ENCODE measurements at regions not wholly inside any gene's neighbourhood (a gene's known extent, or its start where the extent isn't known, plus 50 kb on each side); places are given as distances from the start of the nearest gene placed in this dataset.

DNA sequence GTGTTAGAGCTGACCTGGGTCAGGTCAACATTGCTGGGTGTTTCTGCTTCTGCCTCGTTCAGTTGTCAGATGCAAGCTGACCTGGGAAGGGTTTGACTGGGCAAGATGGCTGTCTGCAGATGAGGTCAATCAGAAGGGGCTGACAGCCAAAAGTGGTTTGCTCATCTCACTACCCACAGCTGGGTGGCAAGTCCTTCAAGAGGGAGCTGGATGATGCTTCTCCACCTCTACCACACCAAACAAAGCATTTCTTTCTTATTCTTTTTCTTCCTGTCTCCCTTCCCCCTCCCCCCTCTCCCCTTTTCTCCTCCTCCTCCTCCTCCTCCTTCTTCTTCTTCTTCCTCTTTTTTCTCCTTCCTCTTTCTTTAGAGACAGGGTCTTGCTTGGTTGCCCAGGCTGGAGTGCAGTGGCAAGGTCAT is 268.2 kb upstream of the PLEKHG7 start (continued):
- TF ChIP-seq, protein P1, sequence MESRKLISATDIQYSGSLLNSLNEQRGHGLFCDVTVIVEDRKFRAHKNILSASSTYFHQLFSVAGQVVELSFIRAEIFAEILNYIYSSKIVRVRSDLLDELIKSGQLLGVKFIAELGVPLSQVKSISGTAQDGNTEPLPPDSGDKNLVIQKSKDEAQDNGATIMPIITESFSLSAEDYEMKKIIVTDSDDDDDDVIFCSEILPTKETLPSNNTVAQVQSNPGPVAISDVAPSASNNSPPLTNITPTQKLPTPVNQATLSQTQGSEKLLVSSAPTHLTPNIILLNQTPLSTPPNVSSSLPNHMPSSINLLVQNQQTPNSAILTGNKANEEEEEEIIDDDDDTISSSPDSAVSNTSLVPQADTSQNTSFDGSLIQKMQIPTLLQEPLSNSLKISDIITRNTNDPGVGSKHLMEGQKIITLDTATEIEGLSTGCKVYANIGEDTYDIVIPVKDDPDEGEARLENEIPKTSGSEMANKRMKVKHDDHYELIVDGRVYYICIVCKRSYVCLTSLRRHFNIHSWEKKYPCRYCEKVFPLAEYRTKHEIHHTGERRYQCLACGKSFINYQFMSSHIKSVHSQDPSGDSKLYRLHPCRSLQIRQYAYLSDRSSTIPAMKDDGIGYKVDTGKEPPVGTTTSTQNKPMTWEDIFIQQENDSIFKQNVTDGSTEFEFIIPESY (IDR thresholded peaks at IDR 0.05; ENCODE audit: extremely low read depth, insufficient replicate concordance, low read length) = no peak

DNA sequence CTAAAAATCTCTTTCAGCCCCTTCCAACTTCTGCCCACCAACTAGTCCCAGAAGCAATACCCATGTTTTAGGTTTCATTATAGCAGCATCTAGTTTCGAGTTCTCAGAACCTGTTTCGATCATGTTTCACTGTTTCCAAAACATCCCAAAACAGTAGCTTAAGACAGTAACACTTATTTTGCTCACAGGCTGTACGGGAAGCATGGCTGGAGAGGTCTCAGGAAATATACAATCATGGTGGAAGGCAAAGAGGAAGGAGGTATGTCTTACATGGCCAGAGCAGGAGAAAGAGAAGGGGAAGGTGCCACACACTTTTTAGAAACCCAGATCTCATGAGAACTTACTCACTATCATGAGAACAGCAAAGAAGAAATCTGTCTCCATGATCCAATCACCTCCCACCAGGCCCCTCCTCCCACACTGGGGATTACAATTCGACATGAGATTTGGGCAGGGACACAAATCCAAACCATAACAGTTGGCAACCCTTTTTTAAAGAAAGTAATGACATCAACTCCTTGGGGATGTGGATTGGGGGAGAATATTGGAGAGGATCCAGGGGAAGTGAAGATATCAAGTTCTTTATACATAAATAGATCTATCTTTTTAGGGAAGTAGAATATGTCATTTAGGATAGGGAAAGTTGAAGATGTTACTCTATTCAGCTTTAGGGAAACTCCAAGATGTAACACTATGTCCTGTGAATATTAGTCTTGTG is 269.9 kb upstream of the PLEKHG7 start:
- no TSS peak for BruUV-seq (replicated peaks)
- ChIA-PET RAD21 (ENCODE audit: low non-redundant PET in 1 of 2, low total read pairs in 2 of 2, uncharacterized antibody in 2 of 2, unreplicated experiment in 2 of 2) (no interaction called here), POLR2A (no interaction called here), CTCF (no interaction called here)
- Histone ChIP-seq H2AFZ (ENCODE audit: low read depth, low read length, poor library complexity, severe bottlenecking) (no peak overlapping the region), H3K4me2 (ENCODE audit: low read length) (no peak overlapping the region), H3K36me3 (ENCODE audit: control insufficient read depth in 1 of 2, insufficient read depth in 2 of 2, low read length in 2 of 2) (no peaks in the 10 kb centered on the region), H3K9me3 (ENCODE audit: control insufficient read depth in 1 of 2, insufficient read depth in 1 of 2, low read depth in 1 of 2, low read length in 2 of 2) (no peaks in the 10 kb centered on the region), H4K20me1 (ENCODE audit: insufficient read depth) (no peaks in the 10 kb centered on the region), H3K27me3 (ENCODE audit: insufficient read depth, low read length) (no peaks in the 10 kb centered on the region), H3K79me2 (ENCODE audit: insufficient read depth, low read length) (no peaks in the 10 kb centered on the region), H3K9me2 (ENCODE audit: insufficient read depth) (no peaks in the 10 kb centered on the region), H3K27ac (ENCODE audit: low read depth, low read length) (no peak overlapping the region), H3K4me3 (replicated peaks in 1 of 2; ENCODE audit: low read depth in 1 of 2, low read length in 2 of 2) (no peak overlapping the region), H3K4me1 (ENCODE audit: control insufficient read depth in 1 of 2, insufficient read depth in 2 of 2, low read length in 2 of 2) (no peaks in the 10 kb centered on the region), H3K9ac (ENCODE audit: low read length) (no peak overlapping the region)
- no peak for TF ChIP-seq YY1 (IDR thresholded peaks at IDR 0.05; ENCODE audit: extremely low read depth, insufficient replicate concordance, low read depth, low read length)
- DNase-seq (ENCODE audit: low read depth, low spot score) (no peak), ATAC-seq (no peak)
- intact Hi-C loops (cut with micrococcal nuclease) = no loop called here

DNA sequence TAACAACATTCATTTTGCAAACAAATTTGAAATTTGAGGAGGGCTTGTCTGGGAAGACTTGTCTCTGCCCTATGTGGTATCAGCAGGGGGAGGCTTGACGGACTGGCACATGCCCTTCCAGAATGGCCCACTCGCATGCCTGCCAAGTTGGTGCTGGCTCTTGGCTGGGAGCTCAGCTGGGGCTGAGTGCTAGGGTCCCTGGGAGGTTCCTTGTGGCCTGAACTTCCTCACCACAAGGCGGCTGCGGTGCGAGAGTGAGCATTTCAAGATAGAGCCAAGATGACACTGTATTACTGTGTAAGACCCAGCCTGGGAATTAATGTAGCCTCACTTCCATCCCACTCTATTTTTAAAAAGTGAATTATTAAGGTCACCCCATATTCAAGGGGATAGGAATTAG is 271.6 kb upstream of the PLEKHG7 start:
- no peak overlapping the region for H3K4me2 ChIP-seq (ENCODE audit: low read length)
- intact Hi-C loops (cut with micrococcal nuclease) = no loop called here
- no peaks in the 10 kb centered on the region for H3K4me1 ChIP-seq (ENCODE audit: control insufficient read depth in 1 of 2, insufficient read depth in 2 of 2, low read length in 2 of 2)
- H3K27ac ChIP-seq (ENCODE audit: low read depth, low read length) = no peak overlapping the region
- no peaks in the 10 kb centered on the region for H4K20me1 ChIP-seq (ENCODE audit: insufficient read depth)
- no peak overlapping the region for H3K4me3 ChIP-seq (replicated peaks in 1 of 2; ENCODE audit: low read depth in 1 of 2, low read length in 2 of 2)
- no peaks in the 10 kb centered on the region for H3K27me3 ChIP-seq (ENCODE audit: insufficient read depth, low read length)
- H3K9me2 ChIP-seq (ENCODE audit: insufficient read depth) = no peaks in the 10 kb centered on the region
- H3K36me3 ChIP-seq (ENCODE audit: control insufficient read depth in 1 of 2, insufficient read depth in 2 of 2, low read length in 2 of 2) = no peaks in the 10 kb centered on the region
- no TSS peak for BruUV-seq (replicated peaks)
- DNase-seq (ENCODE audit: low read depth, low spot score) (no peak), ATAC-seq (no peak)
- no peak overlapping the region for H2AFZ ChIP-seq (ENCODE audit: low read depth, low read length, poor library complexity, severe bottlenecking)
- RAD21 ChIA-PET (ENCODE audit: low non-redundant PET in 1 of 2, low total read pairs in 2 of 2, uncharacterized antibody in 2 of 2, unreplicated experiment in 2 of 2) = no interaction called here
- no peaks in the 10 kb centered on the region for H3K79me2 ChIP-seq (ENCODE audit: insufficient read depth, low read length)
- CTCF ChIA-PET = no interaction called here
- POLR2A ChIA-PET = no interaction called here
- no peaks in the 10 kb centered on the region for H3K9me3 ChIP-seq (ENCODE audit: control insufficient read depth in 1 of 2, insufficient read depth in 1 of 2, low read depth in 1 of 2, low read length in 2 of 2)
- H3K9ac ChIP-seq (ENCODE audit: low read length) = no peak overlapping the region
- TF ChIP-seq POLR2AphosphoS5 (IDR thresholded peaks at IDR 0.05; ENCODE audit: low read depth, low read length) (no peak), POLR2A (IDR thresholded peaks at IDR 0.05; ENCODE audit: borderline replicate concordance, extremely low read depth, insufficient read depth, insufficient read length) (no peak), CBX3 (IDR thresholded peaks at IDR 0.05; ENCODE audit: low read depth) (no peak), ZNF274 (IDR thresholded peaks at IDR 0.05; ENCODE audit: low read depth, low read length) (no peak), ELF1 (IDR thresholded peaks at IDR 0.05; ENCODE audit: borderline replicate concordance, low read depth) (no peak), EZH2 (IDR thresholded peaks at IDR 0.05) (no peak), EGR1 (IDR thresholded peaks at IDR 0.05; ENCODE audit: low read depth) (no peak)
- TF ChIP-seq, protein P2, sequence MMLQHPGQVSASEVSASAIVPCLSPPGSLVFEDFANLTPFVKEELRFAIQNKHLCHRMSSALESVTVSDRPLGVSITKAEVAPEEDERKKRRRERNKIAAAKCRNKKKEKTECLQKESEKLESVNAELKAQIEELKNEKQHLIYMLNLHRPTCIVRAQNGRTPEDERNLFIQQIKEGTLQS (IDR thresholded peaks at IDR 0.05) = no peak
- TF ChIP-seq, protein P3, sequence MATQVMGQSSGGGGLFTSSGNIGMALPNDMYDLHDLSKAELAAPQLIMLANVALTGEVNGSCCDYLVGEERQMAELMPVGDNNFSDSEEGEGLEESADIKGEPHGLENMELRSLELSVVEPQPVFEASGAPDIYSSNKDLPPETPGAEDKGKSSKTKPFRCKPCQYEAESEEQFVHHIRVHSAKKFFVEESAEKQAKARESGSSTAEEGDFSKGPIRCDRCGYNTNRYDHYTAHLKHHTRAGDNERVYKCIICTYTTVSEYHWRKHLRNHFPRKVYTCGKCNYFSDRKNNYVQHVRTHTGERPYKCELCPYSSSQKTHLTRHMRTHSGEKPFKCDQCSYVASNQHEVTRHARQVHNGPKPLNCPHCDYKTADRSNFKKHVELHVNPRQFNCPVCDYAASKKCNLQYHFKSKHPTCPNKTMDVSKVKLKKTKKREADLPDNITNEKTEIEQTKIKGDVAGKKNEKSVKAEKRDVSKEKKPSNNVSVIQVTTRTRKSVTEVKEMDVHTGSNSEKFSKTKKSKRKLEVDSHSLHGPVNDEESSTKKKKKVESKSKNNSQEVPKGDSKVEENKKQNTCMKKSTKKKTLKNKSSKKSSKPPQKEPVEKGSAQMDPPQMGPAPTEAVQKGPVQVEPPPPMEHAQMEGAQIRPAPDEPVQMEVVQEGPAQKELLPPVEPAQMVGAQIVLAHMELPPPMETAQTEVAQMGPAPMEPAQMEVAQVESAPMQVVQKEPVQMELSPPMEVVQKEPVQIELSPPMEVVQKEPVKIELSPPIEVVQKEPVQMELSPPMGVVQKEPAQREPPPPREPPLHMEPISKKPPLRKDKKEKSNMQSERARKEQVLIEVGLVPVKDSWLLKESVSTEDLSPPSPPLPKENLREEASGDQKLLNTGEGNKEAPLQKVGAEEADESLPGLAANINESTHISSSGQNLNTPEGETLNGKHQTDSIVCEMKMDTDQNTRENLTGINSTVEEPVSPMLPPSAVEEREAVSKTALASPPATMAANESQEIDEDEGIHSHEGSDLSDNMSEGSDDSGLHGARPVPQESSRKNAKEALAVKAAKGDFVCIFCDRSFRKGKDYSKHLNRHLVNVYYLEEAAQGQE (IDR thresholded peaks at IDR 0.05; ENCODE audit: low read depth) = no peak

All from HCT116 (cell line).